Cardiac fibroblast (primary cell): ENCODE measurements at regions not wholly inside any gene's neighbourhood (a gene's known extent, or its start where the extent isn't known, plus 50 kb on each side); places are given as distances from the start of the nearest gene placed in this dataset.

Source experiments
- DNase-seq, 2 donors: peaks; one replicate each; pipeline versions ENCODE4 v3.0.0 to v3.0.0-alpha.2; 2010; ENCODE audit warnings: low read depth in 2 of 2
- H3K4me3 ChIP-seq, 2 donors: replicated peaks in 1 of 2; 1 replicate in 1 of 2; 2 replicates in 1 of 2; pipeline ENCODE4 v1.5.1; 2011; ENCODE audit warnings: low read depth in 2 of 2, low read length in 2 of 2, mild to moderate bottlenecking in 2 of 2, moderate library complexity in 1 of 2
- CTCF ChIP-seq: IDR thresholded peaks from one replicate; pipeline ENCODE4 v1.5.1; 2011; ENCODE audit warnings: low read depth, mild to moderate bottlenecking, low read length, inconsistent platforms

- no peak overlapping the region for H3K4me3 ChIP-seq
- no peak for DNase-seq
- no peak for TF ChIP-seq CTCF
Measured at GRCh38 chr4:148964456-148964855, 522.2 kb upstream of the NR3C2 start.

DNA sequence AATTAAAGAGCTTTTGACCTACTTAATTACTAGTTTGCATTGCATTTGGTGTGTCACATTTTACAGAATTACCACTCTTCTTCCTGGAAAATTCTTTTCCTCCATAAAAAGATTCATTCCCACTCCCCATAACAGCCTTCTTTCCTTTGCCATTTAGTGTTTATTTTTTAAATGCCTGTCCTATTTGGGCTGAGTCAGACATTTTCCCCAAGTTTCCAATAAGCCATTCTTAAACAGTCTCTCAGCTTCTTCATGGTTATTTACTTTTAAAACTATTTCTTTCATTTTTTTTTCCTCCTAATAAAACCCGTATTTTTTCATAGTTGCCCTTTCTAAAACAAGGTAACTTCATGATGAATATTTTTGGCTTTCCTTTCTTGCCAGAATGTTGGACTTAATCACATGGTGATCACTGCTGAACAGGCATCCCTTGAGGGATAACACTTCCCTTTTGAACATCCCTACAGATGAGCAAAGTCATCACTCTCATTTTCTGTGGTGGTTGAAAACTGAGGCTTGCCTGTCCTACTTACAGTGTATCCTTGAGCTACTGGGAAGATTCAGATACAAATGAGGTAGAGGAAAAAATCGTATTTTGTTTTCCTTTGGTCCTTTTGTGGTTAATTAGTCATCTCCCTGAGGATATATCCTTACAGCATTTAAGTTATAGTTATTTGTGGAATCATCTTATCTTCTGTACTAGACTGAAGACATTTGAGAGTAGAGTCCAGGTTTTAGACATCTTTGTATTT lies 520.5 kb upstream of the NR3C2 start:
- TF ChIP-seq CTCF: no peak
- no peak overlapping the region for H3K4me3 ChIP-seq
- peak in 1 of 2 donors; percentile 81 for DNase-seq

DNA sequence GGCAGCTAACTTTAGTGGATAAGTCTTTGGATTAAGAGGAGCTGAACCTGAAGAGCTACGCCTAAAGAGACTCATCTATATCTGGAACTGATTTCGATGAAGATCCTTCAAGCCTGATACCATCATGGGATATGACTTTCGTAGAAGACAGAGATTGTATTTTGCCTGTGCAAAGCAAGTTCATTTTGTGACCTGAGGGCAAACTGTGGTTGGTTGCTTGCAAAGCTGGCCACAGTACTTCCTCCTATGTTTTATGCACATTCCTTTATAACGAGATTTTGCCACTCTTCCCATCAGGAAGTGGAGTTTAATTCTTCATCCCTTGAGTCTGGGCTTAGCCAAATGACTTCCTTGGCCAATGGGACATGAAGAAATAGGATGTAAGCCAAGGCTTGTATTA lies 519.3 kb upstream of the NR3C2 start:
- DNase-seq: no peak
- no peak for TF ChIP-seq CTCF
- no peak overlapping the region for H3K4me3 ChIP-seq

- H3K4me3 ChIP-seq: no peak overlapping the region
- DNase-seq: no peak
- no peak for TF ChIP-seq CTCF
Measured at GRCh38 chr4:148958317-148958716, 516.1 kb upstream of the NR3C2 start.

DNA sequence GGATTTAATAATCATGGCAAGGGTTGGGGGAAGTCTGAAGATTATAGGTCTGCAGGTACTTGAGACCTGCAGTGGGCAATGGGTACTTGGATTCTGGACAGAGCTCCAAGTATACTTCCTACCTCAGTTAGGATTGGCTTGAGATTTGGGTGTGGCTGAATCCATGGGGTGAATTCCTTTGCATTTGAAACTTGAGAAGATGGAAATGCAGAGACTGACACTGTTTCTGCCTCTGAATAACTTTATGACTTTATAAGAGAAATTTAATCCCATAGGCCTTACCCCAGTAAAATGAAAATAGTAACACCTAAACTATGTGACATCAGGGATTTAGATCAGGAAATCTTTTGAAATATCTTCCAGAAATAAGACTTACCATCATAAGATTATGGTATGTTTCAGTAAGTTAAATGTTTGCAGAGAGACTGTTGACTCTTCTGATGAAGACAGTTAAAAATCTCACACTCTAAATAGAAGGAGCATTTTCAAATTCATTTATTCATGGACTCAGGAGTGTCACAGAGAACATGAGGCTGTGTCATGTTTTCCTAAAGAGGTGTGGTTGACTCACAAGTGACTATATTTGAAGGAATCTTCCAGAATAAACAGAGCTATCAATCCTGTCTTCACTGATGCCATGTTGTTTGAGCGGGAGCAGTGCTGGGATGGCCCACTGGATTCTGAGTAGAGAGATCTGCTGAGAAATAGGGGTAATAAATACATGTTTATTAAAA lies 513.5 kb upstream of the NR3C2 start:
- peak in 1 of 2 donors; percentile 10 for DNase-seq

More for the DNA sequence above, 513.5 kb upstream of the NR3C2 start:
- TF ChIP-seq CTCF: no peak
- no peak overlapping the region for H3K4me3 ChIP-seq
